ENCODE measurements at regions not wholly inside any gene's neighbourhood (a gene's known extent, or its start where the extent isn't known, plus 50 kb on each side); places are given as distances from the start of the nearest gene placed in this dataset.
A peak's percentile ranks its signal among the peaks of the same experiment; 100 is the strongest.

DNA sequence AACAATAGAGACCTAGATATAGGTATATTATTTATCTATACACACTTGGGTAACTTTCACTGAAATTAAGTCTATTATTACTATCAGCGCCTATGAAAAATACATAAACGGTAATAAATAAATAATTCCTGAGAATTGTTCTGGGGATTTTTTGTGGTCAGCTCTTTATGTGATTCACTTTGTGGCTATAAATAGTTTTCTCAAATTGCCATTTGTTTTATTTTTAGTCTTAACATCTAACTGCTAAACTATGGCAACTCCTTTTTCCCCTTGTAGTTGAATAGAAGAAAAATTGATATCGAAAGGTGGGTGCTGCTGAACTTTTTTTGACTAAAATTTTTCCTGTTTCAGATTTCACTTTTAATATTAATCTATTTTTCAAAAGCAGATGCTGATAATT, 189.0 kb downstream of the VGLL3 start:
- intact Hi-C loops (cut with DNase I; ENCODE audit: low total_unique reads): no loop called here
- no peak overlapping the region for H3K4me3 ChIP-seq (ENCODE audit: low read depth, poor library complexity, severe bottlenecking)
- WGBS, 2 donors: 91% methylated on average over 3 of the region's 3 CpGs
- TF ChIP-seq POLR2A (IDR thresholded peaks at IDR 0.05): no peak
- TF ChIP-seq, protein P1, sequence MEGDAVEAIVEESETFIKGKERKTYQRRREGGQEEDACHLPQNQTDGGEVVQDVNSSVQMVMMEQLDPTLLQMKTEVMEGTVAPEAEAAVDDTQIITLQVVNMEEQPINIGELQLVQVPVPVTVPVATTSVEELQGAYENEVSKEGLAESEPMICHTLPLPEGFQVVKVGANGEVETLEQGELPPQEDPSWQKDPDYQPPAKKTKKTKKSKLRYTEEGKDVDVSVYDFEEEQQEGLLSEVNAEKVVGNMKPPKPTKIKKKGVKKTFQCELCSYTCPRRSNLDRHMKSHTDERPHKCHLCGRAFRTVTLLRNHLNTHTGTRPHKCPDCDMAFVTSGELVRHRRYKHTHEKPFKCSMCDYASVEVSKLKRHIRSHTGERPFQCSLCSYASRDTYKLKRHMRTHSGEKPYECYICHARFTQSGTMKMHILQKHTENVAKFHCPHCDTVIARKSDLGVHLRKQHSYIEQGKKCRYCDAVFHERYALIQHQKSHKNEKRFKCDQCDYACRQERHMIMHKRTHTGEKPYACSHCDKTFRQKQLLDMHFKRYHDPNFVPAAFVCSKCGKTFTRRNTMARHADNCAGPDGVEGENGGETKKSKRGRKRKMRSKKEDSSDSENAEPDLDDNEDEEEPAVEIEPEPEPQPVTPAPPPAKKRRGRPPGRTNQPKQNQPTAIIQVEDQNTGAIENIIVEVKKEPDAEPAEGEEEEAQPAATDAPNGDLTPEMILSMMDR (IDR thresholded peaks at IDR 0.05): no peak
- no peak for DNase-seq (ENCODE audit: low spot score in 2 of 2)

GRCh38 chr3:86801066-86801465, 189.9 kb downstream of the VGLL3 start:
- no peak for DNase-seq (ENCODE audit: low spot score in 2 of 2)
- WGBS, 2 donors: 76 to 88% methylated on average over 1 of the region's 1 CpG
- TF ChIP-seq POLR2A (IDR thresholded peaks at IDR 0.05): no peak
- TF ChIP-seq, protein P1 (IDR thresholded peaks at IDR 0.05): no peak
- no peak overlapping the region for H3K4me3 ChIP-seq (ENCODE audit: low read depth, poor library complexity, severe bottlenecking)
- intact Hi-C loops (cut with DNase I; ENCODE audit: low total_unique reads): no loop called here

DNA sequence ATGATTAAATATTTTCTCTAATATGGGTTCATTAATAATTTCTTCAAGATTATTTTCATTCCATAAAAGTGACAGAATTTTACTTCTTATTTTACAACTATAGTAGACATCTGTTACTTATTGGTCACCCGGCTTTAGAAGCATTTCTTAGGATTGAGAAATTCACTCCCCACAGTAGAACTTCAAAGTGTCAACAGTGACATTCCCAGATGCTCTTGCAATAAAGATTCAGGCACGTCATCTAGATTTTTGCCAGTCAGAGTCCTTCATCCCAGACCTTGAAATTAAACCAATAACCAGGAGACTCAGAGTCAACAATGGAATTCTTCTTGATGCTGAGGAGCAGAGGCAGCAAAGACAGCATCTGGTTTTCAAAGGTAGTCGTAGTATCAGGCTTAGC, 190.8 kb downstream of the VGLL3 start:
- no peak overlapping the region for H3K4me3 ChIP-seq (ENCODE audit: low read depth, poor library complexity, severe bottlenecking)
- intact Hi-C loops (cut with DNase I; ENCODE audit: low total_unique reads): no loop called here
- no peak for DNase-seq (ENCODE audit: low spot score in 2 of 2)
- no peak for TF ChIP-seq POLR2A (IDR thresholded peaks at IDR 0.05)
- TF ChIP-seq, protein P1 (IDR thresholded peaks at IDR 0.05): no peak
- 49 to 64% methylated on average over 3 of the region's 3 CpGs for WGBS, 2 donors

DNA sequence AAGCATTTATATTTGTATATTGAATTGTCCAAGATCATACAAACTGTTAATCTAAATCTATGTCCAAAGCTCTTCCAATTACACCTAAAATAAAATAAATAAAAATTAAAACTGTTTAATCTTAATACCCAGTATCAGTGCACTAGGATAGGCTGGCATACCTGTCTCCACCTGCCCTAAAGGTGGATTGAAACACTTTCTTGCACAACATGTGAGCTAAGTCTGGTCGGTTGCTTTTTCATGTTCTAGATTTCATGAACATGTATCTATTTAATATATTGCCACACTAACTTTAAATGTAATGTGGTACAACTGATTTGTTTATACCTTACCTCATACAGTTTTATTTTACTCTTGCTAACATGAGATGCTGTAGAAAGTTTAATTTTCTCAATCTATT, 193.0 kb downstream of the VGLL3 start:
- H3K4me3 ChIP-seq (ENCODE audit: low read depth, poor library complexity, severe bottlenecking): no peak overlapping the region
- no peak for DNase-seq (ENCODE audit: low spot score in 2 of 2)
- intact Hi-C loops (cut with DNase I; ENCODE audit: low total_unique reads): no loop called here

DNA sequence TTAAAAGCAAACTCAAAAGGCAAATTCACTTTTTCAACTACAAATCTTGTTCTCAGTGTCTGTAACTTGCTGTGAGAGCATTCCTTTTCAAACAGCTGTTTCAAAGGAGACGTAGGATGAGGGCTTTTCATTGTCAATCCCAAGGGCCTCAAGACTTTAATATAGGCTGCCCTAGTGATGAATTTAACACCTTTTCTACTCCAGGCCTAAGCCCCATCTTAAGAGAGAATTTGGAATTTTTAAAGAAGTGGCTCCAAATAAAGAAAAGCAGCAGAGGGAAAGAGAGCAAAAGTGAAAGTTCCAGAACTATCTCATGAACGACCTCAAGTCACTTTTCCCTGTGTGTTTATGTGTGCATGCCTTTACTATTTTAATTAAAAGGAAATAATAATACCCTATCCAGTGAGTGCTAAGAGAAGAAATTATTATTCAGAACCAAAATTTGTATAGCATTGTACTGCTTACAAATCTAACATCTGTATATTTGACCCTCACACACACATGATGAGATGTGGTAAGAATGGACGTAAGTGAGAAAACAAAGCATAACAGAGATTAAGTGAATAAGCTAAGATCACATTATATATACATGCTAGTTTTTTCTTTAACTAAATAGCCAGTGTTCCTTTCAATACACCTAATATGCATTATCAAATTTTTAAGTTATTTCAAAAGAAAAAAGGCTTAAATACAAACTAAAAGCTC, 196.4 kb downstream of the VGLL3 start:
- intact Hi-C loops (cut with DNase I; ENCODE audit: low total_unique reads): no loop called here
- TF ChIP-seq POLR2A (IDR thresholded peaks at IDR 0.05): no peak
- TF ChIP-seq, protein P1 (IDR thresholded peaks at IDR 0.05): no peak
- WGBS, 2 donors: 43 to 51% methylated on average over 3 of the region's 3 CpGs
- DNase-seq (ENCODE audit: low spot score in 2 of 2): no peak
- no peak overlapping the region for H3K4me3 ChIP-seq (ENCODE audit: low read depth, poor library complexity, severe bottlenecking)

More for the DNA sequence above, 193.0 kb downstream of the VGLL3 start:
- 56 to 66% methylated on average over 1 of the region's 1 CpG for WGBS, 2 donors
- no peak for TF ChIP-seq POLR2A (IDR thresholded peaks at IDR 0.05)
- TF ChIP-seq, protein P1 (IDR thresholded peaks at IDR 0.05): no peak

DNA sequence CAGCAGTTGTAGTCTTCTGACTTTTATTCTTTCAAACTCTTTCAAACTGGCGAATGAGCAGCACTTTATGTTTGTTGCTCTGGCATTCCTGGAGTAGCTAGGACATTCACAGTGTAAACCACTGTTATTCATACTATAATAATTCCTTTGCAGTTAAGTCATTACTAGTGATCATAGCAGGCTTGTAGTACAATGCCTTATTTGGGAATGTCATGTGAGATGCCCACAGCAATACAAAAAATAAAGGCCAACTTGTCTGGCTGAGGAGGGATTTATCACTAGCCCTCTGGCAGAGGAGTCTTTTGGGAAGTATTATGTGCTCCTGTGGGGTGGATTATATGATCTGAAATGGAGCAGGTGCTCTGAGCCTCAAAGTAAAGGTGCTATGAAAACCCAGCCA, 197.2 kb downstream of the VGLL3 start:
- peak in 1 of 2 donors; percentile 27 for DNase-seq (ENCODE audit: low spot score in 2 of 2)
- 27 to 31% methylated on average over 1 of the region's 1 CpG for whole genome bisulfite sequencing, 2 donors

More for the DNA sequence above, 197.2 kb downstream of the VGLL3 start:
- TF ChIP-seq, protein P1 (IDR thresholded peaks at IDR 0.05): no peak
- TF ChIP-seq POLR2A (IDR thresholded peaks at IDR 0.05): no peak
- intact Hi-C loops (cut with DNase I; ENCODE audit: low total_unique reads): no loop called here
- H3K4me3 ChIP-seq (ENCODE audit: low read depth, poor library complexity, severe bottlenecking): no peak overlapping the region

All from lower leg skin (tissue), 4 donors.